ENCODE measurements at regions not wholly inside any gene's neighbourhood (a gene's known extent, or its start where the extent isn't known, plus 50 kb on each side); places are given as distances from the start of the nearest gene placed in this dataset.

GRCh38 chr20:61184194-61184593 lies 67.9 kb upstream of the CDH4 start:
- DNase-seq (ENCODE audit: low spot score), result no peak

- no peak for DNase-seq (ENCODE audit: low spot score)
Observed at GRCh38 chr20:61185181-61185580, 66.9 kb upstream of the CDH4 start.

- DNase-seq (ENCODE audit: low spot score), result no peak
Observed at GRCh38 chr20:61185841-61186601, 66.0 kb upstream of the CDH4 start.

- DNase-seq (ENCODE audit: low spot score), result no peak
Observed at GRCh38 chr20:61186771-61187472, 65.1 kb upstream of the CDH4 start.

- DNase-seq (ENCODE audit: low spot score), result no peak
Observed at GRCh38 chr20:61189534-61189933, 62.5 kb upstream of the CDH4 start.

GRCh38 chr20:61191096-61191495 lies 61.0 kb upstream of the CDH4 start:
- no peak for DNase-seq (ENCODE audit: low spot score)

- DNase-seq (ENCODE audit: low spot score), result no peak
Observed at GRCh38 chr20:61192337-61192950, 59.6 kb upstream of the CDH4 start.

GRCh38 chr20:61193164-61193563 lies 58.9 kb upstream of the CDH4 start:
- no peak for DNase-seq (ENCODE audit: low spot score)

Small RNA genes lying in the stretch of these regions (small RNA-seq; reads per million reads assigned to genes)
- gene MIR4533 (0 reads per million in 2 experiments), gene MIR548AG2 (0 reads per million in 2 experiments), gene MIR646 (0 reads per million in 2 experiments)

Measured in SK-N-DZ (cell line).